SU-DHL-6 (cell line): ENCODE measurements at regions not wholly inside any gene's neighbourhood (a gene's known extent, or its start where the extent isn't known, plus 50 kb on each side); places are given as distances from the start of the nearest gene placed in this dataset.

Experiments
- H2AFZ ChIP-seq: fragments of 200-600 bp; sonication (generic); 2 replicates; pipeline ENCODE4 v1.6.1; 2014; ENCODE audit warnings: low read depth, mild to moderate bottlenecking, moderate library complexity, mixed read lengths, antibody characterized with exemption, low read length; ENCODE audit not compliant: severe bottlenecking
- H3F3A ChIP-seq: fragments of 200-600 bp; shearing (Covaris generic); 2 replicates; pipeline ENCODE4 v1.6.0; 2016; ENCODE audit warnings: antibody characterized with exemption, mild to moderate bottlenecking; ENCODE audit not compliant: insufficient read depth
- H3K27ac ChIP-seq: fragments of 200-600 bp; sonication (generic); 2 replicates; pipeline ENCODE4 v1.5.1; 2016; ENCODE audit warnings: low read depth, mild to moderate bottlenecking, low read length, moderate library complexity, mixed read lengths
- H3K27me3 ChIP-seq: fragments of 200-600 bp; sonication (generic), shearing (Covaris generic); 2 replicates; pipeline ENCODE4 v1.6.0; 2014; ENCODE audit warnings: mild to moderate bottlenecking, low read length
- H3K36me3 ChIP-seq: fragments of 200-600 bp; sonication (generic); 2 replicates; pipeline ENCODE4 v1.6.1; 2014; ENCODE audit warnings: mild to moderate bottlenecking, low read length, mixed read lengths
- H3K4me2 ChIP-seq: fragments of 300-600, 200-600 bp; shearing (Covaris generic), sonication (generic); 2 replicates; pipeline ENCODE4 v1.6.0; 2014; ENCODE audit warnings: low read length, low read depth, mild to moderate bottlenecking; ENCODE audit not compliant: poor library complexity, severe bottlenecking
- H3K4me3 ChIP-seq: fragments of 200-600 bp; sonication (generic); 2 replicates; pipeline ENCODE4 v1.5.1; 2014; ENCODE audit warnings: antibody characterized with exemption, low read length, mild to moderate bottlenecking, mixed read lengths; ENCODE audit not compliant: insufficient read depth, poor library complexity, severe bottlenecking
- H3K79me2 ChIP-seq: fragments of 200-600 bp; sonication (generic); 2 replicates; pipeline ENCODE4 v1.6.1; 2014; ENCODE audit warnings: mild to moderate bottlenecking, low read length, moderate library complexity; ENCODE audit not compliant: insufficient read depth
- H3K9ac ChIP-seq: fragments of 200-600 bp; sonication (generic); 2 replicates; pipeline ENCODE4 v1.7.0; 2014; ENCODE audit warnings: mild to moderate bottlenecking, low read length
- H3K9me2 ChIP-seq: fragments of 200-600 bp; sonication (generic); replicated peaks from 2 replicates; pipeline ENCODE4 v1.6.1; 2014; ENCODE audit warnings: low read length; ENCODE audit not compliant: insufficient read depth
- H3K9me3 ChIP-seq: fragments of 200-600 bp; sonication (generic); 2 replicates; pipeline ENCODE4 v1.6.1; 2014; ENCODE audit warnings: low read length, mixed read lengths; ENCODE audit not compliant: insufficient read depth
- H4K20me1 ChIP-seq: fragments of 200-600 bp; sonication (generic); 2 replicates; pipeline ENCODE4 v1.6.1; 2014; ENCODE audit warnings: low read depth, mild to moderate bottlenecking, antibody characterized with exemption, low read length, moderate library complexity, mixed read lengths
- CTCF ChIP-seq: fragments of 200-600 bp; sonication (generic); IDR thresholded peaks from one replicate; pipeline ENCODE4 v1.5.1; 2017; ENCODE audit warnings: antibody characterized with exemption, mild to moderate bottlenecking, low read length, moderate library complexity; ENCODE audit not compliant: insufficient read depth, poor library complexity, severe bottlenecking
- EZH2phosphoT487 ChIP-seq: fragments of 200-600 bp; sonication (generic), shearing (Covaris generic); conservative IDR thresholded peaks from 2 replicates; pipeline ENCODE4 v1.6.1; 2018; ENCODE audit warnings: mild to moderate bottlenecking, antibody characterized with exemption, low read length, moderate library complexity, mixed read lengths

- Histone ChIP-seq H3K36me3 (no peaks in the 10 kb centered on the region), H2AFZ (no peak overlapping the region), H3K79me2 (no peaks in the 10 kb centered on the region), H3K27me3 (no peaks in the 10 kb centered on the region), H3K4me2 (no peak overlapping the region), H3K9ac (no peak overlapping the region), H3K27ac (no peak overlapping the region), H3K9me3 (no peaks in the 10 kb centered on the region), H3F3A (no peaks in the 10 kb centered on the region), H3K9me2 (no peaks in the 10 kb centered on the region), H4K20me1 (no peaks in the 10 kb centered on the region), H3K4me3 (no peak overlapping the region)
- TF ChIP-seq EZH2phosphoT487 (no peak), CTCF (no peak)
Measured at GRCh38 chr4:86543560-86544309, 50.4 kb upstream of the PTPN13 start.

GRCh38 chr4:86544310-86544966 lies 49.7 kb upstream of the PTPN13 start:
- Histone ChIP-seq H3K27me3 (no peaks in the 10 kb centered on the region), H3K9me3 (no peaks in the 10 kb centered on the region), H3F3A (no peaks in the 10 kb centered on the region), H3K4me2 (no peak overlapping the region), H4K20me1 (no peaks in the 10 kb centered on the region), H3K79me2 (no peaks in the 10 kb centered on the region), H3K9ac (no peak overlapping the region), H3K4me3 (no peak overlapping the region), H3K9me2 (no peaks in the 10 kb centered on the region), H3K36me3 (no peaks in the 10 kb centered on the region), H3K27ac (no peak overlapping the region), H2AFZ (no peak overlapping the region)
- TF ChIP-seq EZH2phosphoT487 = no peak
- no peak for TF ChIP-seq CTCF
